Esophagus squamous epithelium (tissue), 4 donors: ENCODE measurements at regions not wholly inside any gene's neighbourhood (a gene's known extent, or its start where the extent isn't known, plus 50 kb on each side); places are given as distances from the start of the nearest gene placed in this dataset.

Experiments
- CTCF ChIP-seq, 6 experiments: fragments of 450-650 bp in 4 of 6; fragments of 200-600 bp in 2 of 6; sonication (generic) in 2 of 6; IDR thresholded peaks; one replicate each; pipeline ENCODE4 v1.5.1; 2016 to 2019; ENCODE audit warnings: antibody characterized with exemption in 6 of 6, mild to moderate bottlenecking in 4 of 6, moderate library complexity in 4 of 6
- POLR2A ChIP-seq, 4 donors: fragments of 450-650 bp; IDR thresholded peaks; one replicate each; pipeline ENCODE4 v1.6.1; 2017; ENCODE audit warnings: antibody characterized with exemption in 4 of 4, mild to moderate bottlenecking in 4 of 4, moderate library complexity in 3 of 4

- no peak for TF ChIP-seq CTCF (IDR thresholded peaks at IDR 0.05)
- no peak for TF ChIP-seq POLR2A (IDR thresholded peaks at IDR 0.05)
Measured at GRCh38 chr14:26261368-26262122, 336.3 kb downstream of the NOVA1 start.
